Sigmoid colon (tissue), 4 donors: ENCODE measurements at regions not wholly inside any gene's neighbourhood (a gene's known extent, or its start where the extent isn't known, plus 50 kb on each side); places are given as distances from the start of the nearest gene placed in this dataset.

Experiments used
- EP300 ChIP-seq, 4 donors: sonication (generic); formaldehyde crosslinking; IDR thresholded peaks; one replicate each; pipeline ENCODE4 v1.6.1; 2017; ENCODE audit warnings: antibody characterized with exemption in 4 of 4
- TF ChIP-seq, protein P1 (sequence below), 4 experiments: fragments of 450-650 bp in 3 of 4; fragments of 200-600 bp in 1 of 4; IDR thresholded peaks; one replicate each; pipeline ENCODE4 v1.5.1; 2016 to 2019; ENCODE audit warnings: antibody characterized with exemption in 4 of 4, mild to moderate bottlenecking in 3 of 4, moderate library complexity in 2 of 4

GRCh38 chr1:58356402-58356801 lies 190.1 kb downstream of the OMA1 start:
- TF ChIP-seq, protein P1, sequence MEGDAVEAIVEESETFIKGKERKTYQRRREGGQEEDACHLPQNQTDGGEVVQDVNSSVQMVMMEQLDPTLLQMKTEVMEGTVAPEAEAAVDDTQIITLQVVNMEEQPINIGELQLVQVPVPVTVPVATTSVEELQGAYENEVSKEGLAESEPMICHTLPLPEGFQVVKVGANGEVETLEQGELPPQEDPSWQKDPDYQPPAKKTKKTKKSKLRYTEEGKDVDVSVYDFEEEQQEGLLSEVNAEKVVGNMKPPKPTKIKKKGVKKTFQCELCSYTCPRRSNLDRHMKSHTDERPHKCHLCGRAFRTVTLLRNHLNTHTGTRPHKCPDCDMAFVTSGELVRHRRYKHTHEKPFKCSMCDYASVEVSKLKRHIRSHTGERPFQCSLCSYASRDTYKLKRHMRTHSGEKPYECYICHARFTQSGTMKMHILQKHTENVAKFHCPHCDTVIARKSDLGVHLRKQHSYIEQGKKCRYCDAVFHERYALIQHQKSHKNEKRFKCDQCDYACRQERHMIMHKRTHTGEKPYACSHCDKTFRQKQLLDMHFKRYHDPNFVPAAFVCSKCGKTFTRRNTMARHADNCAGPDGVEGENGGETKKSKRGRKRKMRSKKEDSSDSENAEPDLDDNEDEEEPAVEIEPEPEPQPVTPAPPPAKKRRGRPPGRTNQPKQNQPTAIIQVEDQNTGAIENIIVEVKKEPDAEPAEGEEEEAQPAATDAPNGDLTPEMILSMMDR (IDR thresholded peaks at IDR 0.05), result no peak
- TF ChIP-seq EP300 (IDR thresholded peaks at IDR 0.05), result no peak
